Heart left ventricle (tissue), 13 donors: ENCODE measurements at regions not wholly inside any gene's neighbourhood (a gene's known extent, or its start where the extent isn't known, plus 50 kb on each side); places are given as distances from the start of the nearest gene placed in this dataset.

Experiments used
- POLR2A ChIP-seq, 2 donors: fragments of 450-650 bp; IDR thresholded peaks; one replicate each; pipeline ENCODE4 v1.6.1; 2017; ENCODE audit warnings: antibody characterized with exemption in 2 of 2, mild to moderate bottlenecking in 2 of 2, moderate library complexity in 2 of 2
- TF ChIP-seq, protein P1 (sequence below), 12 donors: fragments of 200-600 bp; sonication (generic) in 4 of 12; IDR thresholded peaks; one replicate each; pipeline versions ENCODE4 v1.5.0 to v1.8.0; 2018 to 2022; ENCODE audit warnings: antibody characterized with exemption in 12 of 12, mild to moderate bottlenecking in 5 of 12
- donor health status: ischemic (EF 13 %, LVEDD 7.1; RV severe dilation, severe dysfunction).
- donor health status: DM: no; HTN: yes; CAD: no.
- donor health status: DM: no; HTN: no; CAD: no.
- donor health status: ischemic (EF 25% LVEDD 6.9; RV normal size, moderate dysfunction).
- donor health status: ischemic (EF 25% LVEDD 5.7; RV mildly dilated, moderate dysfunction).
- donor health status: ischemic (EF 35%, LVEDD 5.7; RV mildly dilated, moderate dysfunction).
- donor health status: nonischemic (EF 11% LVEDD 7.7; RV severe dilation, severe dysfunction).
- donor health status: DM: yes; HTN: yes; CAD: no.
- donor health status: PGD.
- donor health status: ischemic (EF 29% LVEDD 5.4; RV normal size, mild dysfunction).
- donor health status: nonischemic (EF 23%, LVEDD 6.1; RV moderate dilation, normal function).

DNA sequence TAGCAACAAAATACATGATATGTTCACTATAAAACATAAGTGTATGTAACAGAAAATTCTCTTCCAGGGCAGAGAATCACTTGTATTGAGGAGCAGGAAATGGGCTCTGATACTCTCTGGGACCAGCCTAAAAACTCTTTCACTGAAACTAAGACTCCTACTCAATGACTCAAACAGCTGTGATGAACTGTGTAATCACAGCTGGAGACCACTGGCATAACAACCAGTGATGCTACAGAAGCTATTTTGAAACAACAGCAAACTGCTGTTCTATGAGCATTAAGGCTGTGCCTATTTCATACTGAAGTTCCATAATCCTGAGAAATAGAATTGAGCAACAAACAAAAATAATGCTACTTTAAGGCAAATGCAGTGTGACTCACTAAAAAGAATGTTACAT, 594.0 kb downstream of the HINT1 start:
- TF ChIP-seq, protein P1, sequence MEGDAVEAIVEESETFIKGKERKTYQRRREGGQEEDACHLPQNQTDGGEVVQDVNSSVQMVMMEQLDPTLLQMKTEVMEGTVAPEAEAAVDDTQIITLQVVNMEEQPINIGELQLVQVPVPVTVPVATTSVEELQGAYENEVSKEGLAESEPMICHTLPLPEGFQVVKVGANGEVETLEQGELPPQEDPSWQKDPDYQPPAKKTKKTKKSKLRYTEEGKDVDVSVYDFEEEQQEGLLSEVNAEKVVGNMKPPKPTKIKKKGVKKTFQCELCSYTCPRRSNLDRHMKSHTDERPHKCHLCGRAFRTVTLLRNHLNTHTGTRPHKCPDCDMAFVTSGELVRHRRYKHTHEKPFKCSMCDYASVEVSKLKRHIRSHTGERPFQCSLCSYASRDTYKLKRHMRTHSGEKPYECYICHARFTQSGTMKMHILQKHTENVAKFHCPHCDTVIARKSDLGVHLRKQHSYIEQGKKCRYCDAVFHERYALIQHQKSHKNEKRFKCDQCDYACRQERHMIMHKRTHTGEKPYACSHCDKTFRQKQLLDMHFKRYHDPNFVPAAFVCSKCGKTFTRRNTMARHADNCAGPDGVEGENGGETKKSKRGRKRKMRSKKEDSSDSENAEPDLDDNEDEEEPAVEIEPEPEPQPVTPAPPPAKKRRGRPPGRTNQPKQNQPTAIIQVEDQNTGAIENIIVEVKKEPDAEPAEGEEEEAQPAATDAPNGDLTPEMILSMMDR (IDR thresholded peaks at IDR 0.05): no peak
- TF ChIP-seq POLR2A (IDR thresholded peaks at IDR 0.05): no peak
